KMS-11 (cell line): ENCODE measurements at regions not wholly inside any gene's neighbourhood (a gene's known extent, or its start where the extent isn't known, plus 50 kb on each side); places are given as distances from the start of the nearest gene placed in this dataset.

Experiments
- H2AFZ ChIP-seq: fragments of 200-600 bp; sonication (generic); 2 replicates; pipeline ENCODE4 v1.6.1; 2016; ENCODE audit warnings: antibody characterized with exemption, mixed run types, low read depth
- H3K27ac ChIP-seq: fragments of 200-600 bp; sonication (generic); 2 replicates; pipeline ENCODE4 v1.6.1; 2016; ENCODE audit warnings: mild to moderate bottlenecking, mixed run types
- H3K27me3 ChIP-seq: fragments of 200-600 bp; sonication (generic); 2 replicates; pipeline ENCODE4 v1.6.1; 2017; ENCODE audit warnings: mild to moderate bottlenecking, low read depth, mixed run types, moderate library complexity; ENCODE audit not compliant: insufficient read depth
- H3K36me3 ChIP-seq: fragments of 200-600 bp; sonication (generic); 2 replicates; pipeline ENCODE4 v1.6.1; 2017; ENCODE audit warnings: mild to moderate bottlenecking, mixed run types; ENCODE audit not compliant: insufficient read depth
- H3K4me1 ChIP-seq: fragments of 200-600 bp; sonication (generic); 2 replicates; pipeline ENCODE4 v1.6.1; 2016; ENCODE audit warnings: mild to moderate bottlenecking, low read depth, mixed run types; ENCODE audit not compliant: poor library complexity, severe bottlenecking
- H3K4me2 ChIP-seq: fragments of 200-600 bp; sonication (generic); 2 replicates; pipeline ENCODE4 v1.7.0; 2016; ENCODE audit warnings: mild to moderate bottlenecking, mixed run types
- H3K4me3 ChIP-seq: fragments of 200-600 bp; sonication (generic); IDR thresholded peaks from 2 replicates; pipeline ENCODE4 v1.6.1; 2017; ENCODE audit warnings: low read depth, low read length, mixed read lengths; ENCODE audit not compliant: insufficient read depth
- H3K79me2 ChIP-seq: fragments of 200-600 bp; sonication (generic); 2 replicates; pipeline ENCODE4 v1.6.1; 2016; ENCODE audit warnings: low read depth, mixed run types; ENCODE audit not compliant: insufficient read depth
- H3K9ac ChIP-seq: fragments of 200-600 bp; sonication (generic); 2 replicates; pipeline ENCODE4 v1.6.1; 2016; ENCODE audit warnings: mild to moderate bottlenecking, mixed run types
- H4K20me1 ChIP-seq: fragments of 200-600 bp; sonication (generic); 2 replicates; pipeline ENCODE4 v1.6.1; 2016; ENCODE audit warnings: mild to moderate bottlenecking, mixed run types; ENCODE audit not compliant: insufficient read depth
- CTCF ChIP-seq: fragments of 200-600 bp; sonication (generic); conservative IDR thresholded peaks from 2 replicates; pipeline ENCODE4 v1.6.1; 2017; ENCODE audit warnings: low read depth, mild to moderate bottlenecking, antibody characterized with exemption, low read length, moderate library complexity, mixed read lengths

DNA sequence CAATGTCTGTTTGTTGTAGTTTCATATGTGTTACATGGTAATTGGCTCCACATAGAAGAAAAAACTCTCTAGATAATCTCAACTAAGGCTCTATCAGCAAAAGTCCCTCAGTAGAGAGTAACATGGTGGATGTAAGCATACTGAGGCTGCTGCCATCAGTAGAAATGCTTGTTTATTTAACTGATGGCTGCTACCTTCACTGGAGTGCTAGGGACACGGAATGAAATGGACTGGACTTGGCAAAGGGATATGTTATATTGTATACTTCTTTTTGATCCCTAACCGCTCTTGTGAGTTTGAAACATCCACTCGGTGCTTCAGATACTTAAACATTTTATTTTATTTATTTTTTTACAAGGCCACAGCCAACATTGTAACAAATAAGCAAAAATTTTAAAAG is 143.0 kb downstream of the ZNF281 start:
- Histone ChIP-seq H3K27me3 (no peaks in the 10 kb centered on the region), H3K27ac (no peak overlapping the region), H4K20me1 (no peaks in the 10 kb centered on the region), H3K9ac (no peak overlapping the region), H3K4me2 (no peak overlapping the region), H3K4me1 (peaks cover 12% of the 10 kb centered on the region), H3K4me3 (no peak overlapping the region), H3K36me3 (no peaks in the 10 kb centered on the region), H2AFZ (no peak overlapping the region), H3K79me2 (no peaks in the 10 kb centered on the region)
- no peak for TF ChIP-seq CTCF

DNA sequence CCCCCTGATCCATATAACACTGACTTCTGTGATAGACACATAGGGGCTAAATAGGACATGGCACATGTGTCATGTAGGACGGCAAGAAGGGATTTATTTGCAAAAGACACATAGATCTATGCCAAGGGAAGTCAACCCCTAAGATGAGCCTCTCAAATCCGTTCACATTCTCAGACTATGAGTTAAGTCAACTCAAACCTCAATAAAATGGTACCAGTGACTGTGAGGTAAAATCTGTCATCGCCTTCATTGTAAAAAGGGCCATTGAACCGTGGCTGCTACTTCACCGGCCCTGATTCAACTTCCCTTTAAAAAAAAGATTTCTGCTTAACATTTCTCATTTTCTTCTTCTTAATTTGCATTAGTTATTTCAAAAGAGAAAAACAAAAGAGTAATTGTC is 144.0 kb downstream of the ZNF281 start:
- peaks cover 12% of the 10 kb centered on the region for H3K4me1 ChIP-seq
- H2AFZ ChIP-seq = no peak overlapping the region

GRCh38 chr1:200265104-200265503 is 144.7 kb downstream of the ZNF281 start:
- H3K4me1 ChIP-seq = peaks cover 12% of the 10 kb centered on the region
- H3K79me2 ChIP-seq = no peaks in the 10 kb centered on the region
- TF ChIP-seq CTCF = no peak

More for the DNA sequence above, 144.0 kb downstream of the ZNF281 start:
- H3K4me3 ChIP-seq = no peak overlapping the region
- no peaks in the 10 kb centered on the region for H3K36me3 ChIP-seq
- TF ChIP-seq CTCF = no peak
- H3K27ac ChIP-seq = no peak overlapping the region
- H3K4me2 ChIP-seq = no peak overlapping the region
- H3K79me2 ChIP-seq = no peaks in the 10 kb centered on the region
- no peaks in the 10 kb centered on the region for H3K27me3 ChIP-seq
- H3K9ac ChIP-seq = no peak overlapping the region
- H4K20me1 ChIP-seq = no peaks in the 10 kb centered on the region

DNA sequence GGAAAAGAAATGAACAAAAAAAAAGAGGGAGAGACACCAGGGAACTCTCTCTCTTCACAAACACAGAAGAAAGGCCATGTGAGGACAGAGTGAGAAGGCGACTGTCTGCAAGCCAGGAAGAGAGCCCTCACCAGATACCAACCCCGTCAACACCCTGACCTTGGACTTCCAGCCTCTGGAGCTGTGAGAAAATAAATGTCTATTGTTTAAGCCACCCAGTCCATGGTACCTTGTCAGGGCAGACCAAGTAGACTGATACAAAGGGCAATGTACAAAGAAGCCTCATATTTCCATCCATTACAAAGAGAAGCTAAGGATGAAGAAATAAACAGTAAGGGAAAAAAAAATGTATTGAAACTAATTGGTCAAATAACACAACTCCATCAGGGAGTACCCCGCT is 146.6 kb downstream of the ZNF281 start:
- no peak overlapping the region for H3K9ac ChIP-seq
- peaks cover 7% of the 10 kb centered on the region for H3K4me1 ChIP-seq
- H3K4me3 ChIP-seq = no peak overlapping the region
- no peaks in the 10 kb centered on the region for H3K27me3 ChIP-seq
- no peaks in the 10 kb centered on the region for H3K36me3 ChIP-seq
- no peaks in the 10 kb centered on the region for H3K79me2 ChIP-seq
- no peak overlapping the region for H2AFZ ChIP-seq
- H3K4me2 ChIP-seq = no peak overlapping the region
- no peaks in the 10 kb centered on the region for H4K20me1 ChIP-seq
- H3K27ac ChIP-seq = no peak overlapping the region
- TF ChIP-seq CTCF = no peak

More at GRCh38 chr1:200265104-200265503, 144.7 kb downstream of the ZNF281 start:
- Histone ChIP-seq H3K4me3 (no peak overlapping the region), H3K4me2 (no peak overlapping the region), H3K36me3 (no peaks in the 10 kb centered on the region), H4K20me1 (no peaks in the 10 kb centered on the region), H2AFZ (no peak overlapping the region), H3K9ac (no peak overlapping the region), H3K27me3 (no peaks in the 10 kb centered on the region), H3K27ac (no peak overlapping the region)
